Karpas-422 (cell line): ENCODE measurements at regions not wholly inside any gene's neighbourhood (a gene's known extent, or its start where the extent isn't known, plus 50 kb on each side); places are given as distances from the start of the nearest gene placed in this dataset.

ENCODE experiments used
- DNase-seq: peaks from one replicate; pipeline ENCODE4 v3.0.0-alpha.2; 2015
- H2AFZ ChIP-seq: fragments of 200-600 bp; sonication (generic); 2 replicates; pipeline ENCODE4 v1.6.1; 2014; ENCODE audit warnings: antibody characterized with exemption, low read length, mixed read lengths
- H3K27ac ChIP-seq: fragments of 200-600 bp; sonication (generic); 2 replicates; pipeline ENCODE4 v1.5.1; 2014; ENCODE audit warnings: mild to moderate bottlenecking, low read length, moderate library complexity
- H3K27me3 ChIP-seq: fragments of 200-600 bp; sonication (generic); 2 replicates; pipeline ENCODE4 v1.6.1; 2014; ENCODE audit warnings: low read length, mixed read lengths
- H3K36me3 ChIP-seq: fragments of 200-600 bp; sonication (generic); 2 replicates; pipeline ENCODE4 v1.6.1; 2014; ENCODE audit warnings: low read length, mixed read lengths; ENCODE audit not compliant: insufficient read depth
- H3K4me1 ChIP-seq: fragments of 200-600 bp; sonication (generic); 2 replicates; pipeline ENCODE4 v1.6.1; 2014; ENCODE audit warnings: mild to moderate bottlenecking, low read length, mixed read lengths
- H3K4me2 ChIP-seq: fragments of 200-600 bp; sonication (generic); 2 replicates; pipeline ENCODE4 v1.6.1; 2014; ENCODE audit warnings: low read length, low read depth, mild to moderate bottlenecking; ENCODE audit not compliant: poor library complexity, severe bottlenecking
- H3K4me3 ChIP-seq: fragments of 200-600 bp; sonication (generic); 2 replicates; pipeline ENCODE4 v1.5.1; 2014; ENCODE audit warnings: mild to moderate bottlenecking, antibody characterized with exemption, low read length, mixed read lengths
- H3K79me2 ChIP-seq: fragments of 200-600 bp; sonication (generic); 2 replicates; pipeline ENCODE4 v1.6.1; 2014; ENCODE audit warnings: mild to moderate bottlenecking, low read length, mixed read lengths
- H3K9ac ChIP-seq: fragments of 200-600 bp; sonication (generic); 2 replicates; pipeline ENCODE4 v1.6.0; 2014; ENCODE audit warnings: low read length
- H3K9me2 ChIP-seq: fragments of 200-600 bp; sonication (generic), shearing (Covaris generic); replicated peaks from 2 replicates; pipeline ENCODE4 v1.6.0; 2014; ENCODE audit warnings: mild to moderate bottlenecking, low read length, moderate library complexity; ENCODE audit not compliant: insufficient read depth
- H3K9me3 ChIP-seq: fragments of 300-700, 200-600 bp; sonication (generic); 2 replicates; pipeline ENCODE4 v1.6.1; 2014; ENCODE audit warnings: low read length, mixed read lengths
- H4K20me1 ChIP-seq: fragments of 200-600 bp; sonication (generic); 2 replicates; pipeline ENCODE4 v1.6.1; 2014; ENCODE audit warnings: mild to moderate bottlenecking, antibody characterized with exemption, low read length, low read depth; ENCODE audit not compliant: insufficient read depth

DNA sequence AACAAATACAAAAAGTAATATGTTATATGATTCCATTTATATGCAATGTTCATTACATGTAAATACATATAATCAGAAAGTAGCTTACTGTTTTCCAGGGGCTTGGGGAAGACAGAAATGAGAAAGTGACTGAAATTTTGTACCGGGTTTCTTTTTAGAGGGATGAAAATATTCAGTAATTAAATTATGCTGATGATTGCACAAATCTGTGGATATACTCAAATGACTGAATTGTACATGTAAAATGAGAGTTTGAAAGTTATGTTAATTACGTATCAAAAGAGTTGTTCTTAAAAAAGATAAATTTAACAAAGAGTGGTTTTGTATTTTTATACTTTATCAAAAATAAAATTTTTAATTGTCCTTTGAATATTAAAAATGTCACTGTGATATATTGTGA is 856.3 kb downstream of the DSC3 start:
- Histone ChIP-seq H3K79me2 (no peaks in the 10 kb centered on the region), H3K4me1 (no peaks in the 10 kb centered on the region), H3K4me3 (no peak overlapping the region), H3K9me2 (no peaks in the 10 kb centered on the region), H3K9me3 (peaks cover 14% of the 10 kb centered on the region), H4K20me1 (no peaks in the 10 kb centered on the region), H3K9ac (no peak overlapping the region), H3K27me3 (no peaks in the 10 kb centered on the region), H2AFZ (no peak overlapping the region), H3K36me3 (no peaks in the 10 kb centered on the region), H3K4me2 (no peak overlapping the region), H3K27ac (no peak overlapping the region)
- DNase-seq, result no peak

DNA sequence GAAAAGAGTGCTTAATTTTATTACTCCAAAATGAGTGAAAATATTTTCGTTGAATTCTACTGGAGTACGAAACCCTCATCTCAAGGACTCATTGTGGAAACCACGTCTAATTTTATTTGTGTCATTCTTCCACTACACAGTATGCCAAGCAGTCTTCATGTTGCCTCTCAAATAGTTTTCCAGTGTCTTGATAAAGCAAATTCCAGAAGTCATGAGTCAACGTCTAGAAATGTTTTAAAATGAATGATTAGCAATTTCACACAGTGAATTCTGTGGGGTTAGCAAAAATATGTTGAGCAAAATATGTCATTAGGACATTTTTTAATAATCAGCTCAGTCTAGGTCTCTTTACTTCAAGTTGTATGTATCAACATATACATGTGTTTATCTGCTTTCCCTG is 865.5 kb downstream of the DSC3 start:
- Histone ChIP-seq H3K27ac (no peak overlapping the region), H3K4me1 (no peaks in the 10 kb centered on the region), H3K4me2 (no peak overlapping the region), H3K9me2 (no peaks in the 10 kb centered on the region), H3K9ac (no peak overlapping the region), H3K36me3 (no peaks in the 10 kb centered on the region), H3K79me2 (no peaks in the 10 kb centered on the region), H3K4me3 (no peak overlapping the region), H2AFZ (no peak overlapping the region), H4K20me1 (no peaks in the 10 kb centered on the region), H3K9me3 (peaks cover 11% of the 10 kb centered on the region), H3K27me3 (no peaks in the 10 kb centered on the region)
- DNase-seq, result no peak

DNA sequence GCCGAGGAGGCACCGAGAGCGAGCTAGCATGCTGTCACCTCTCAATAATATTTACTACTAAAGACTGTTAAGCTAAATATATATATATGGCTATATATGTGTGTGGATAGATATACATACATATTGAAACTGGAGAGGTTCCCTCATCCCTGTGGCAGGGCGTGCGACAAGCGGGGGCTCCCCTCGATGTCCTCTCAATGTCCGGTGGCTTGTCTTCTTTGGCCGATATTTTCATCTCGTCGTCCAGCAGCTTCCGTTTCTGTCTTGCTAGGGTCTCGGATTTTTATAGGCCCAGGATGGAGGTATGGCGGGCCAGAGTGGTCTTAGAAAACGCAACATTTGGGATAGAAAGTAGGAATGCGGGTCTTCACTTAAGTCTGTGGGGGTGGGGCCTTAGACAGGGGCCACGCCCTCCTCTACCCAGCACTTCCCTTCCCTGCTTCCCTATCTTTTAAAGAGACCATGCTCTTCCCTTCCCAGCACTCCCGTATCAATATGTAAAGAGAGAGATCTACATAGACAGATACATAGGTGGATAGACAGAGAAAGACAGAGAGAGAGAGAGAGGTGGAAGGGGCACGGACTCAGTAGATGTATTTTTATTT is 866.8 kb downstream of the DSC3 start:
- H3K4me1 ChIP-seq, result no peaks in the 10 kb centered on the region
- no peaks in the 10 kb centered on the region for H3K9me2 ChIP-seq
- no peaks in the 10 kb centered on the region for H3K27me3 ChIP-seq
- H3K4me2 ChIP-seq, result no peak overlapping the region
- no peak for DNase-seq
- H2AFZ ChIP-seq, result no peak overlapping the region
- no peak overlapping the region for H3K4me3 ChIP-seq
- no peak overlapping the region for H3K27ac ChIP-seq
- no peaks in the 10 kb centered on the region for H4K20me1 ChIP-seq
- H3K79me2 ChIP-seq, result no peaks in the 10 kb centered on the region
- peaks cover 17% of the 10 kb centered on the region for H3K9me3 ChIP-seq
- no peak overlapping the region for H3K9ac ChIP-seq
- H3K36me3 ChIP-seq, result no peaks in the 10 kb centered on the region

DNA sequence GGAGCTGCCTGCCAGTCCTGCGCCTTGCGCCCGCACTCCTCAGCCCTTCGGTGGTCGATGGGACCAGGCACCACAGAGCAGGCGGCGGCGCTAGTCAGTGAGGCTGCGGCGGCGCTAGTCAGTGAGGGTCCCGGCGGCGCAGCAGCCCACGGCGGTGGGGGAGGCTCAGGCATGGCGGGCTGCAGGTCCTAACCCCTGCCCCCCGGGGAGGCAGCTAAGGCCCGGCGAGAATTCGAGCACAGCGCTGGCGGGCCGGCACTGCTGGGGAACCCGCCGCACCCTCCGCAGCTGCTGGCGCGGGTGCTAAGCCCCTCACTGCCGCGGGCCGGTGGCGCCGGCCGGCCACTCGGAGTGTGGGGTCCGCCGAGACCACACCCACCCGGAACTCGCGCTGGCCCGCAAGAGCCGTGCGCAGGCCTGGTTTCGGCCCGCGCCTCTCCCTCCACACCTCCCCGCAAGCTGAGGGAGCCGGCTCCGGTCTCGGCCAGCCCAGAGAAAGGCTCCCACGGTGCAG is 867.4 kb downstream of the DSC3 start:
- Histone ChIP-seq H3K27ac (no peak overlapping the region), H3K36me3 (no peaks in the 10 kb centered on the region), H3K4me3 (no peak overlapping the region), H4K20me1 (no peaks in the 10 kb centered on the region), H3K4me2 (no peak overlapping the region), H3K9me3 (peaks cover 16% of the 10 kb centered on the region), H3K9me2 (no peaks in the 10 kb centered on the region), H3K9ac (no peak overlapping the region), H2AFZ (no peak overlapping the region), H3K27me3 (no peaks in the 10 kb centered on the region), H3K79me2 (no peaks in the 10 kb centered on the region), H3K4me1 (no peaks in the 10 kb centered on the region)
- DNase-seq, result no peak

DNA sequence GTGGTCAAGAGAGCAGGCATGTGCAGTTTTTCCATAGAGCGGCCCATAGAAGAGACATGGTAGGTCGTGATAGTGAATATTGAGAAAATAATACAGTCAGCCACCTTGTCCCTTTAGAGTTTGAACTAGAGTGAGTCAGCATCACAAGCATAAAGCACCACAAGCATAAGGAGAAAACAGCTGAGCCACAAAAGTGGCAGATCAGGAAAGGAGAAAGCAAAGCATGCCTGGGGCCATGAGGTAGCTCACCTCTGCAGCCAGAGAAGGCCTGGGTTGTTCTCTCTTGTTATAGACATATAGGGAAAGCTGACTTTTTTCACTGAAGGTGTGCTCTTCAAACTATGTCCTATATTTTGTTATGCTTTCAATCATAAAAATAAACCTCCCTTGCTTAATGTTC is 879.0 kb downstream of the DSC3 start:
- no peak overlapping the region for H3K4me2 ChIP-seq
- no peak overlapping the region for H3K4me3 ChIP-seq
- H3K9me3 ChIP-seq, result peaks cover 33% of the 10 kb centered on the region
- no peak overlapping the region for H2AFZ ChIP-seq
- no peak for DNase-seq
- no peaks in the 10 kb centered on the region for H3K4me1 ChIP-seq
- no peaks in the 10 kb centered on the region for H4K20me1 ChIP-seq
- H3K9me2 ChIP-seq, result no peaks in the 10 kb centered on the region
- no peak overlapping the region for H3K27ac ChIP-seq
- no peaks in the 10 kb centered on the region for H3K79me2 ChIP-seq
- no peak overlapping the region for H3K9ac ChIP-seq
- H3K27me3 ChIP-seq, result no peaks in the 10 kb centered on the region
- no peaks in the 10 kb centered on the region for H3K36me3 ChIP-seq

DNA sequence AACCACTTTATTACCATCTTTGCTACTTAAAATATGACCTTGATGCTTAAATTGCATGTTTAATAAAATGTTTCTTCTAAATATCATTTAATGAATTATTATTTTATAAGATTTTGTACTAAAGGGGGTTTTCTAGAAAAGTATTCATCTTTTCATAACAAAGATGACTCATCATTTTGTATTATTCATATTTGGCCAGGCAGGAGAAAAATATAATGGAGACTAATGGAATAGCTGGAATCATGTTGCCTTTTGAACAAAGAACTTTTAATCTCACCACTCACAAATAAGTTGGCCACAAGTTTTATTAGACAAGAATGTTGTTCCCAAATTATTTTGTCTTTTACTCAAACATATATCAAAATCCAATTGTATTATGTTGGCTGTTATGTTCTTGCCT is 882.4 kb downstream of the DSC3 start:
- peaks cover 24% of the 10 kb centered on the region for H3K9me3 ChIP-seq
- H3K27ac ChIP-seq, result no peak overlapping the region
- H3K79me2 ChIP-seq, result no peaks in the 10 kb centered on the region
- H3K36me3 ChIP-seq, result no peaks in the 10 kb centered on the region
- no peak for DNase-seq
- H3K9ac ChIP-seq, result no peak overlapping the region
- H3K9me2 ChIP-seq, result no peaks in the 10 kb centered on the region
- H3K4me1 ChIP-seq, result no peaks in the 10 kb centered on the region
- no peak overlapping the region for H2AFZ ChIP-seq
- H3K27me3 ChIP-seq, result no peaks in the 10 kb centered on the region
- no peak overlapping the region for H3K4me3 ChIP-seq
- H3K4me2 ChIP-seq, result no peak overlapping the region
- H4K20me1 ChIP-seq, result no peaks in the 10 kb centered on the region

DNA sequence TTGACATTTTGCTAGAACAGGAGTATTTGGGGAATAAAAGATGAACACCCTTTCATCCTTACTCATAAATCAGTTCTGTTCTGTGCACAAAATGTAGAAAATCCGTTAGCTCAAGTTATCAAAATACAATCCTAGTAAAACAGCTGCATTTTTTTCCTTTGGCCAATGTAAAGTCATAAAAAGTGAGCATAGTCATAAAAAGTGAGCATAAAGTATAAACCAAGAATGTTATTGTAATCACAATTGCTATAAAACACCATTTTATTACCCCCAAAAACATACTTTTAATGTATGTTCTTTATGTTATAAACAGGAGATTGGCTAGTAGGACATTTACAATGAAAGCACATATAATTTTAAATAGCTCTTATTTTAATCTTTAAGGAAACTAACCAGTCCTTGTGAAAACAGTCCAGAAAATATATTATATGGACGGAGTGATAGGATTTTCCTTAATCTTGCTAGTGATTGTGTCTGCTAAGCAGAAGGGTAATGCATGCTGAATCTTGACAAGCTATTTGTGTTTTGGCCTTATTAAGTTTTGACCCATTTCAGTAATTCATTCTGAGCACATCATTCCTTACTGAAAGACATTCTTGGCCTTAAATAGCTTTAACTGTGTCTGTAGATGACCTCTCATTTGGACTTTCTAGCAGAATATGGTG is 891.8 kb downstream of the DSC3 start:
- H3K9me3 ChIP-seq, result peaks cover 30% of the 10 kb centered on the region

DNA sequence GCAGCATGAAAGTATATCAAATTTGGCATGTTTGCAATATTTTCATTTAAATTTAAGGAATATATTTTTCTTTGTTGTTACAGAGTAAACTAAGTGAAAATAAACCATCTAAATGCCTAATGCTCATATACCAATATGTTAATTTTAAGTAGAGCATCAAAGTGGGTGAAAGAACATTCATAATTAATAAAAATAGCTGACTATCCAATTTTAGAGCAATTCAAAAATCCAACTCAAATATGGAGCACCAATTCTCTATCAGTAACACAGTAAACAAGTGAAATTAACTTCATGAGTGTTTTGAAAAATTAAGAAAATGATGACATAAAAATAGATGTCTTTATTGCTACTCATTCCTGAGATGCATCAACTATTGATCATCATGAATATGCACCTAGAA is 893.0 kb downstream of the DSC3 start:
- no peaks in the 10 kb centered on the region for H3K79me2 ChIP-seq
- no peaks in the 10 kb centered on the region for H4K20me1 ChIP-seq
- H3K27ac ChIP-seq, result no peak overlapping the region
- H3K9me3 ChIP-seq, result peaks cover 29% of the 10 kb centered on the region
- no peak overlapping the region for H3K4me3 ChIP-seq
- no peak overlapping the region for H2AFZ ChIP-seq
- no peak overlapping the region for H3K4me2 ChIP-seq
- no peaks in the 10 kb centered on the region for H3K9me2 ChIP-seq
- no peaks in the 10 kb centered on the region for H3K36me3 ChIP-seq
- no peaks in the 10 kb centered on the region for H3K27me3 ChIP-seq
- DNase-seq, result no peak
- H3K4me1 ChIP-seq, result no peaks in the 10 kb centered on the region
- no peak overlapping the region for H3K9ac ChIP-seq

More for the DNA sequence above, 891.8 kb downstream of the DSC3 start:
- no peaks in the 10 kb centered on the region for H3K9me2 ChIP-seq
- no peaks in the 10 kb centered on the region for H3K79me2 ChIP-seq
- no peak overlapping the region for H3K4me3 ChIP-seq
- no peaks in the 10 kb centered on the region for H3K27me3 ChIP-seq
- no peak for DNase-seq
- H3K27ac ChIP-seq, result no peak overlapping the region
- no peaks in the 10 kb centered on the region for H3K4me1 ChIP-seq
- no peaks in the 10 kb centered on the region for H4K20me1 ChIP-seq
- no peak overlapping the region for H3K4me2 ChIP-seq
- no peak overlapping the region for H3K9ac ChIP-seq
- no peak overlapping the region for H2AFZ ChIP-seq
- no peaks in the 10 kb centered on the region for H3K36me3 ChIP-seq
